ENCODE measurements at regions not wholly inside any gene's neighbourhood (a gene's known extent, or its start where the extent isn't known, plus 50 kb on each side); places are given as distances from the start of the nearest gene placed in this dataset.

DNA sequence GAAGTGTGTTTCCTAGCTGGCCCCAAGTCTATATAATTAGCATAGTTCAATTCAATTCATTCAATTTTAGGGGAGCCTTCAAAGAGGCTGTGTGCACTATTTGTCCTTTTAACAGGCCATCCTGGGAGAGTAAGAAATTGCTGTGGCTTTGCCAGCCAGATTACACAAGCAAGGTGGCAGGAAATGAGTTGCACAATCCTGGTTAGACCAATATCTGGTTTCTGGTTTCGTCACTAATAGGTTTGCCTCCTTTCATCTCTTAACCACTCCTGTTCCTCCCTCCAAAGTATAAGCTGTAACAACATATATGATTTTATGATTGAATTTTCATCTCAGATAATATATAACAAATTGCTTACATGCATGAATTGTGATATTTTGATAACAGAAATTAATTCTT is 84.1 kb upstream of the NEGR1 start:
- intact Hi-C loops (cut with micrococcal nuclease) = no loop called here
- H3K9me3 Mint-ChIP-seq = peaks cover 4% of the 10 kb centered on the region
- no peaks in the 10 kb centered on the region for H3K36me3 Mint-ChIP-seq
- no peaks in the 10 kb centered on the region for H3K27me3 Mint-ChIP-seq
- H3K4me1 Mint-ChIP-seq (ENCODE audit: low read depth) = no peaks in the 10 kb centered on the region
- H3K27ac Mint-ChIP-seq = no peak overlapping the region
- CTCF ChIA-PET = no interaction called here
- no peak overlapping the region for H3K4me3 Mint-ChIP-seq
- POLR2A ChIA-PET = no interaction called here
- no peak for DNase-seq

- Mint-ChIP-seq H3K36me3 (no peaks in the 10 kb centered on the region), H3K27ac (no peak overlapping the region), H3K27me3 (no peaks in the 10 kb centered on the region), H3K9me3 (peaks cover 4% of the 10 kb centered on the region), H3K4me3 (no peak overlapping the region), H3K4me1 (ENCODE audit: low read depth) (no peaks in the 10 kb centered on the region)
- POLR2A ChIA-PET = no interaction called here
- intact Hi-C loops (cut with micrococcal nuclease) = no loop called here
- CTCF ChIA-PET = no interaction called here
- DNase-seq = no peak
These were observed 83.4 kb upstream of the NEGR1 start for GRCh38 chr1:72365693-72366092.

GRCh38 chr1:72362538-72362937 is 80.2 kb upstream of the NEGR1 start:
- H3K9me3 Mint-ChIP-seq = no peaks in the 10 kb centered on the region
- CTCF ChIA-PET = no interaction called here
- POLR2A ChIA-PET = no interaction called here

DNA sequence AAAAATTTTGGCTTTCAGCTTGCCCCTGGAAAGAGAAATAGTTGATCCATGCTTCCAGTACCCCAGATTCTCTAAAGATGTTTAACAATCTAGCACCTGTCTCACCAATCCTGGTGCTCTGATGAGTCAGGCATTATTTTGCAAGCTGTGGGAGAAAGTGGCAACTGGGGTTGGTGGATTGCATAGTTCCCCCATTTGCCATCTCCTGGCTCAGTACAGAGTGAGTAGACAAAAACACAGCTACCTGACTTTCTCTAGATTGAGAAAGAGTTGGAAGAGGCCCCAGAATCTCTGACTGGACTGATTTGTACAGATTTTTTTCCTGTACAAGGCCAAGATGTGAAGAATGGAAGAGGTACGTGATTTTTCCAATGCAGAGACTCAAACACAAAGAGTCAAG is 75.1 kb upstream of the NEGR1 start:
- no peak for DNase-seq
- Mint-ChIP-seq H3K27ac (no peak overlapping the region), H3K27me3 (no peaks in the 10 kb centered on the region), H3K9me3 (no peaks in the 10 kb centered on the region), H3K4me1 (ENCODE audit: low read depth) (no peaks in the 10 kb centered on the region), H3K4me3 (no peak overlapping the region), H3K36me3 (no peaks in the 10 kb centered on the region)
- ChIA-PET POLR2A (no interaction called here), CTCF (no interaction called here)
- intact Hi-C loops (cut with micrococcal nuclease) = no loop called here

More at GRCh38 chr1:72362538-72362937, 80.2 kb upstream of the NEGR1 start:
- Mint-ChIP-seq H3K36me3 (no peaks in the 10 kb centered on the region), H3K27me3 (no peaks in the 10 kb centered on the region), H3K4me3 (no peak overlapping the region), H3K27ac (no peak overlapping the region), H3K4me1 (ENCODE audit: low read depth) (no peaks in the 10 kb centered on the region)
- intact Hi-C loops (cut with micrococcal nuclease) = no loop called here
- no peak for DNase-seq

- DNase-seq = no peak
- Mint-ChIP-seq H3K4me1 (ENCODE audit: low read depth) (no peaks in the 10 kb centered on the region), H3K4me3 (no peak overlapping the region), H3K27me3 (no peaks in the 10 kb centered on the region), H3K27ac (no peak overlapping the region), H3K9me3 (no peaks in the 10 kb centered on the region), H3K36me3 (no peaks in the 10 kb centered on the region)
- intact Hi-C loops (cut with micrococcal nuclease) = no loop called here
- POLR2A ChIA-PET = no interaction called here
- CTCF ChIA-PET = no interaction called here
These were observed 73.6 kb upstream of the NEGR1 start for GRCh38 chr1:72355899-72356298.

DNA sequence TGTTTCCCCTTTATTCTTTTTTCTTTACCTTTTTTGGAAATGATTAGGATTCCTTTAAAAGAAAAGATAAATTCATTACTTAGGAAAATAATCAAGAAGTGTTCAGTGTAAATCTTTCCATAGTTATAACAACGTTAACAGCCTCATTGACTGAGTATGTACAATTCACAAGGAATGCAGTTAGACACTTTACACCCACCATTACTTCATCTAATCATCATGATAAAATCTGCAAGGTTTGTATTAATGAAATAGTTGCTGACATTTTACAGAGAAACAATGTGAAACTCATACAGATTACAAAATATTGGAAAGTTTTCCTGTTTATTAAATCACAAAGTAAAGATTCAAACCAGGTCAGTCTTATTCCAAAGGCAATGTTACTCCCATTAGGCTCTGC is 59.3 kb upstream of the NEGR1 start:
- intact Hi-C loops (cut with micrococcal nuclease) = no loop called here
- Mint-ChIP-seq H3K9me3 (no peaks in the 10 kb centered on the region), H3K4me1 (ENCODE audit: low read depth) (no peaks in the 10 kb centered on the region), H3K27me3 (no peaks in the 10 kb centered on the region), H3K36me3 (no peaks in the 10 kb centered on the region), H3K27ac (no peak overlapping the region), H3K4me3 (no peak overlapping the region)
- DNase-seq = no peak
- CTCF ChIA-PET = no interaction called here
- POLR2A ChIA-PET = no interaction called here

DNA sequence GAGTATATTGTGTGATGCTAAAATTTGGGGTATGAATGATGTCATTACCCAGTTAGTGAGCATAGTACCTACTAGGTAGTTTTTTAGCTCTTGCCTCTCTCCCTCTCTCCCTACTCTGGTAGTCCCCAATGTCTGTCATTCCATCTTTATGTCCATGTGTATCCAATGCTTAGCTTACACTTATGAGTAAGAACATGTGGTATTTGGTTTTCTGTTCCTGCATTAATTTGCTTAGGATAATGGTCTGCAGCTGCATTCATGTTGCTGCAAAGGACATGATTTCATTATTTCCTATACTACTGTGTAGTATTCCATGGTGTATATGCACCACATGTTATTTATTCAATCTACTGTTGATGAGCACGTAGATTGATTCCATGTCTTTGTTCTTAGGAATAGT is 54.4 kb upstream of the NEGR1 start:
- no peak for DNase-seq
- ChIA-PET POLR2A (no interaction called here), CTCF (no interaction called here)
- Mint-ChIP-seq H3K4me3 (no peak overlapping the region), H3K27me3 (no peaks in the 10 kb centered on the region), H3K27ac (no peak overlapping the region), H3K9me3 (no peaks in the 10 kb centered on the region), H3K36me3 (no peaks in the 10 kb centered on the region), H3K4me1 (ENCODE audit: low read depth) (no peaks in the 10 kb centered on the region)
- intact Hi-C loops (cut with micrococcal nuclease) = no loop called here

Measured in activated CD4-positive, alpha-beta memory T cell treated with anti-CD3 and anti-CD28 coated beads for 36 hours (primary cell).